Caco-2 (cell line): ENCODE measurements at regions not wholly inside any gene's neighbourhood (a gene's known extent, or its start where the extent isn't known, plus 50 kb on each side); places are given as distances from the start of the nearest gene placed in this dataset.

Experiments used
- BruUV-seq: library from RNA; stranded (reverse); fragments of 400-500 nt; replicated peaks from 2 replicates; lab custom pipeline; 2021; lab: Mats Ljungman, UMichigan
- CTCF ChIA-PET: fragments of 300-600 bp; sonication (Branson Sonifier 250); formaldehyde crosslinking; loops from one replicate; lab custom pipeline; 2022; ENCODE audit warnings: antibody characterized with exemption; lab: Charles Lee
- POLR2A ChIA-PET: fragments of 300-600 bp; sonication (Branson Sonifier 250); formaldehyde crosslinking; loops from one replicate; lab custom pipeline; 2022; ENCODE audit warnings: antibody characterized with exemption; lab: Charles Lee
- DNase-seq, 2 experiments: peaks; one replicate each; pipeline versions ENCODE4 v3.0.0 to v3.0.0-alpha.2; 2020 to 2022
- H3K27me3 ChIP-seq: replicated peaks from 2 replicates; pipeline ENCODE4 v1.6.0; 2011; ENCODE audit warnings: low read length; ENCODE audit not compliant: control insufficient read depth, insufficient read depth
- H3K36me3 ChIP-seq: 2 replicates; pipeline ENCODE4 v1.5.1; 2011; ENCODE audit warnings: low read length; ENCODE audit not compliant: control insufficient read depth, insufficient read depth
- H3K4me1 ChIP-seq: fragments of 250-450 bp; sonication (Bioruptor Pico); 2 replicates; pipeline ENCODE4 v1.5.1; 2020; ENCODE audit warnings: mild to moderate bottlenecking
- H3K4me3 ChIP-seq: 2 replicates; pipeline ENCODE4 v1.5.1; 2011; ENCODE audit warnings: low read depth, mild to moderate bottlenecking, control low read depth, low read length
- H3K9me3 ChIP-seq: fragments of 250-450 bp; sonication (Bioruptor Pico); 2 replicates; pipeline ENCODE4 v1.5.1; 2020; ENCODE audit warnings: mild to moderate bottlenecking, moderate library complexity
- H3K27ac Mint-ChIP-seq: one replicate; pipeline ENCODE4 v1.8.0; 2022; ENCODE audit warnings: mixed read lengths; ENCODE audit not compliant: unreplicated experiment
- H3K27me3 Mint-ChIP-seq: one replicate; pipeline ENCODE4 v1.8.0; 2022; ENCODE audit warnings: mixed read lengths; ENCODE audit not compliant: insufficient read depth, unreplicated experiment
- H3K36me3 Mint-ChIP-seq: one replicate; pipeline ENCODE4 v1.8.0; 2022; ENCODE audit warnings: mild to moderate bottlenecking, mixed read lengths; ENCODE audit not compliant: insufficient read depth, unreplicated experiment
- H3K4me1 Mint-ChIP-seq: one replicate; pipeline ENCODE4 v1.8.0; 2022; ENCODE audit warnings: low read depth, mixed read lengths; ENCODE audit not compliant: unreplicated experiment
- H3K4me3 Mint-ChIP-seq: one replicate; pipeline ENCODE4 v1.8.0; 2022; ENCODE audit warnings: mild to moderate bottlenecking, moderate library complexity, mixed read lengths; ENCODE audit not compliant: unreplicated experiment
- H3K9me3 Mint-ChIP-seq: one replicate; pipeline ENCODE4 v1.8.0; 2022; ENCODE audit warnings: mixed read lengths; ENCODE audit not compliant: unreplicated experiment
- CTCF ChIP-seq, 2 experiments: fragments of 200-600 bp in 1 of 2; IDR thresholded peaks; 1 replicate in 1 of 2; 2 replicates in 1 of 2; pipeline versions ENCODE4 v1.5.1 to v1.8.0; 2011 to 2022; ENCODE audit warnings: antibody characterized with exemption in 1 of 2, control low read depth in 1 of 2, inconsistent platforms in 1 of 2, low read depth in 1 of 2, low read length in 1 of 2, mild to moderate bottlenecking in 1 of 2, moderate library complexity in 1 of 2; ENCODE audit not compliant: insufficient read depth in 1 of 2, severe bottlenecking in 1 of 2, unreplicated experiment in 1 of 2
- intact Hi-C: fragments of 100-400 bp; cut with micrococcal nuclease; formaldehyde crosslinking; loops from one replicate; pipeline ENCODE4 v1.10.0; 2022; ENCODE audit not compliant: unreplicated experiment

DNA sequence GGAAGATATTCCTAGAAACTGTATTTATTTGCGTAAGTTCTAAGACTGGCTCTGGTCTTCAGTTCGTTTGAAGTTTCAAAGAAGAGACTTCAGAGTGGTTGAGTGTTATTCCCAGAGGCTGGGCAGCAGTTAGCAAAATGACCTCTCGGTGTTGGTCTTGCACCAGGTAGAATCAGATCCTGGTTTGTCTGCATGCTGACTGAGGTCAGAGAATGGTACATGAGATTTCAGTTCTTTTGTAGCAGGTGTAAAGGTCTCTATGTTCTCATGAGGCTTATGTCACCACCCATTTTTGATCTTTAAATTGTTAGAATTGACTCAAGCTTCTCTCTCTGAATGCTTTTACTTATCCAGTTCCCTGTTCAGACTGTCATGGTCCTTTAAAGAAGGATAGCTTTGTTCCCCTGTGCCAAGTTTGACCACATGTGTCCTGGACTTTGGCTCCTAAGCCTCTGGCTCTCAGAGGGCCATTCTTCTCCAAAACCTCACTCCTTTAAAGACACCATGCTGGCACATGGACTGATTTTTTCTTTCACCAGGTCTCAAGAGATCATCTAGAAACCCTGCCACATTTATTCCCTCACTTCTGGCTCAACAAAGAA lies 355.8 kb upstream of the BOD1L1 start:
- Mint-ChIP-seq H3K9me3 (peaks cover 16% of the 10 kb centered on the region), H3K4me3 (no peak overlapping the region), H3K27me3 (no peaks in the 10 kb centered on the region), H3K27ac (no peak overlapping the region), H3K36me3 (no peaks in the 10 kb centered on the region), H3K4me1 (peaks cover 7% of the 10 kb centered on the region)
- ChIA-PET POLR2A (no interaction called here), CTCF (no interaction called here)
- TF ChIP-seq CTCF (IDR thresholded peaks at IDR 0.05; ENCODE audit: insufficient read depth in 1 of 2, low read depth in 1 of 2, low read length in 1 of 2, severe bottlenecking in 1 of 2, unreplicated experiment in 1 of 2) = no peak
- BruUV-seq = no TSS peak
- intact Hi-C loops = no loop called here
- DNase-seq = no peak
- H3K4me3 ChIP-seq = no peak overlapping the region
- H3K27me3 ChIP-seq = no peaks in the 10 kb centered on the region
- H3K4me1 ChIP-seq = peaks cover 4% of the 10 kb centered on the region; the same call in 1 of the 2 replicates
- no peaks in the 10 kb centered on the region for H3K36me3 ChIP-seq
- no peaks in the 10 kb centered on the region for H3K9me3 ChIP-seq

DNA sequence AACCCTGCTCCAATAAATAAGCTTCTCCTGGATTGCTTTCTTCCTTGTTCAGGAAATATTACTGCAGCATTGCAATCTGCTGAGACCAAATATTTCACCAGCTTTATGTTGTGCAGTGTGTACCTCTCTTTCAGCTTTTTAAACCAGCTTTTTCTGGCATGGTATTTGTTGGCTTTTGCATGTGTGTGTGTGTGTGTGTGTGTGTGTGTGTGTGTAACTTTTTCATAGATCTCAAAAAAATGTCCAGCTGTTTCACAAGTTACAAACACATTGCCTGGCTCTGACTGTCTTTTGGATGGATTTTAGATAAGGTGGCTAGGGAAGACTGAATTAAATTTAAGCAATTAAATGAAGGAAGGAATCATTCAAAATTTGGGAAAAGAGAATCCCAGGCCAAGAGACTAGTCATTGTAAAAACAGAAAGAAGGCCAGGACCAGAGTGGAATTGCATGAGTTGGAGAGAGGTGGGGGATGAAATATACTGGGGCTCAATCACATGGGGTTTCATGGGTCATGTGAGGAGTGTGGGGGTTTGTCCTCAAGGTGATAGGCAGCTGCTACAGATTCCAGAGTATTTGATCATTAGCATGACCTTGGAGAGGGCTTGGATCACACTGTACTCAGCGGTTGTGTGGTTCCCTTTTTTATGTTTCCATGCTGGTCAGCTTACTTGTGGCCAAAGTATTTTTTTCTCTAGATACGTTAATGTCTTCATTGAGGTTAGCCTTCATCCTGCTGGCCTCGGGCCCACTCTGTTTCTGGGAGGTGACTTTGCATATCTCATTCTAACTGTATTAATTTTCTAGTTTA lies 357.7 kb upstream of the BOD1L1 start:
- Mint-ChIP-seq H3K4me1 (peaks cover 7% of the 10 kb centered on the region), H3K4me3 (no peak overlapping the region), H3K27ac (no peak overlapping the region), H3K9me3 (peaks cover 9% of the 10 kb centered on the region), H3K27me3 (no peaks in the 10 kb centered on the region), H3K36me3 (no peaks in the 10 kb centered on the region)
- H3K4me1 ChIP-seq = peaks cover 4% of the 10 kb centered on the region; the same call in 1 of the 2 replicates
- H3K9me3 ChIP-seq = no peaks in the 10 kb centered on the region
- no TSS peak for BruUV-seq
- POLR2A ChIA-PET = no interaction called here
- intact Hi-C loops = no loop called here
- no peak for DNase-seq
- CTCF ChIA-PET = no interaction called here
- H3K36me3 ChIP-seq = no peaks in the 10 kb centered on the region
- no peak for TF ChIP-seq CTCF (IDR thresholded peaks at IDR 0.05; ENCODE audit: insufficient read depth in 1 of 2, low read depth in 1 of 2, low read length in 1 of 2, severe bottlenecking in 1 of 2, unreplicated experiment in 1 of 2)
- no peak overlapping the region for H3K4me3 ChIP-seq
- no peaks in the 10 kb centered on the region for H3K27me3 ChIP-seq

DNA sequence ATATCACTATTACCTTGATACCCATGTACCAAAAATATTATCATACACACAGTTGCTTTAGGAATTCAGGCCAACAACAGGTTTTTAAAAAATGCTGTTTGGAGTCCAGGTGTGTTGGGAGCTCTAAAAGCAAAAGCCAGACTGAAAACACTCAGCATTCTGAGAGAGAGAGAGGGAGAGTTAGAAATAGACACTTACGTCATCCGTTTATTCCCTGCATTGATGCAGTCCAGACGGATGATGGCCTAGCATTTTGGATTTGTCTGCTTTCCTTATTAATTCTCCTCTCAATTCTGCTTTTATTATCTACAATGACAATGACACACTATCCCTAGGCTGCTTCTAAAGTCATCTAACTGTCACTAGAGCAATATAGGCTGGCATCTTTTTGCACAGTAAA lies 358.3 kb upstream of the BOD1L1 start:
- TF ChIP-seq CTCF (IDR thresholded peaks at IDR 0.05; ENCODE audit: insufficient read depth in 1 of 2, low read depth in 1 of 2, low read length in 1 of 2, severe bottlenecking in 1 of 2, unreplicated experiment in 1 of 2) = no peak
- Histone ChIP-seq H3K27me3 (no peaks in the 10 kb centered on the region), H3K4me3 (no peak overlapping the region), H3K4me1 (peaks cover 7% of the 10 kb centered on the region), H3K36me3 (no peaks in the 10 kb centered on the region), H3K9me3 (no peaks in the 10 kb centered on the region)
- intact Hi-C loops = no loop called here
- Mint-ChIP-seq H3K4me3 (no peak overlapping the region), H3K9me3 (peaks cover 9% of the 10 kb centered on the region), H3K36me3 (no peaks in the 10 kb centered on the region), H3K27me3 (no peaks in the 10 kb centered on the region), H3K27ac (no peak overlapping the region), H3K4me1 (peaks cover 7% of the 10 kb centered on the region)
- BruUV-seq = no TSS peak
- ChIA-PET POLR2A (no interaction called here), CTCF (no interaction called here)
- DNase-seq = no peak
